ENCODE measurements at regions not wholly inside any gene's neighbourhood (a gene's known extent, or its start where the extent isn't known, plus 50 kb on each side); places are given as distances from the start of the nearest gene placed in this dataset.

- in situ Hi-C loops (cut with HindIII; ENCODE audit: low sequenced_read_pairs) = no loop called here
- no peak for DNase-seq (ENCODE audit: low spot score)
Observed at GRCh38 chr12:126061777-126062176, 996.5 kb downstream of the AACS start.

GRCh38 chr12:126064028-126064427, 998.8 kb downstream of the AACS start:
- in situ Hi-C loops (cut with HindIII; ENCODE audit: low sequenced_read_pairs) = no loop called here
- DNase-seq (ENCODE audit: low spot score) = no peak

- in situ Hi-C loops (cut with HindIII; ENCODE audit: low sequenced_read_pairs) = no loop called here
Observed at GRCh38 chr12:126067626-126068329, 1002.5 kb downstream of the AACS start.

GRCh38 chr12:126069549-126070165, 1004.4 kb downstream of the AACS start:
- peak; percentile 4 for DNase-seq (ENCODE audit: low spot score)
- in situ Hi-C loops (cut with HindIII; ENCODE audit: low sequenced_read_pairs) = no loop called here

More at GRCh38 chr12:126067626-126068329, 1002.5 kb downstream of the AACS start:
- DNase-seq (ENCODE audit: low spot score) = no peak

- in situ Hi-C loops (cut with HindIII; ENCODE audit: low sequenced_read_pairs) = no loop called here
- DNase-seq (ENCODE audit: low spot score) = no peak
Observed at GRCh38 chr12:126076515-126076914, 1011.3 kb downstream of the AACS start.

GRCh38 chr12:126083926-126084325, 1018.7 kb downstream of the AACS start:
- DNase-seq (ENCODE audit: low spot score) = no peak
- in situ Hi-C loops (cut with HindIII; ENCODE audit: low sequenced_read_pairs) = no loop called here

GRCh38 chr12:126084480-126084879, 1019.2 kb downstream of the AACS start:
- in situ Hi-C loops (cut with HindIII; ENCODE audit: low sequenced_read_pairs) = no loop called here
- DNase-seq (ENCODE audit: low spot score) = no peak

GRCh38 chr12:126086242-126086641, 1021.0 kb downstream of the AACS start:
- in situ Hi-C loops (cut with HindIII; ENCODE audit: low sequenced_read_pairs) = no loop called here
- DNase-seq (ENCODE audit: low spot score) = no peak

GRCh38 chr12:126087692-126088091, 1022.5 kb downstream of the AACS start:
- no peak for DNase-seq (ENCODE audit: low spot score)
- in situ Hi-C loops (cut with HindIII; ENCODE audit: low sequenced_read_pairs) = no loop called here

GRCh38 chr12:126093908-126094307, 1028.7 kb downstream of the AACS start:
- DNase-seq (ENCODE audit: low spot score) = no peak
- in situ Hi-C loops (cut with HindIII; ENCODE audit: low sequenced_read_pairs) = no loop called here

GRCh38 chr12:126095748-126096510, 1030.7 kb downstream of the AACS start:
- in situ Hi-C loops (cut with HindIII; ENCODE audit: low sequenced_read_pairs) = no loop called here

GRCh38 chr12:126106706-126107105, 1041.5 kb downstream of the AACS start:
- no peak for DNase-seq (ENCODE audit: low spot score)
- in situ Hi-C loops (cut with HindIII; ENCODE audit: low sequenced_read_pairs) = no loop called here

More at GRCh38 chr12:126095748-126096510, 1030.7 kb downstream of the AACS start:
- no peak for DNase-seq (ENCODE audit: low spot score)

- no peak for DNase-seq (ENCODE audit: low spot score)
- in situ Hi-C loops (cut with HindIII; ENCODE audit: low sequenced_read_pairs) = no loop called here
Observed at GRCh38 chr12:126107659-126108058, 1042.4 kb downstream of the AACS start.

GRCh38 chr12:126108247-126108646, 1043.0 kb downstream of the AACS start:
- no peak for DNase-seq (ENCODE audit: low spot score)
- in situ Hi-C loops (cut with HindIII; ENCODE audit: low sequenced_read_pairs) = no loop called here

- no peak for DNase-seq (ENCODE audit: low spot score)
- in situ Hi-C loops (cut with HindIII; ENCODE audit: low sequenced_read_pairs) = no loop called here
Observed at GRCh38 chr12:126112141-126112540, 1046.9 kb downstream of the AACS start.

GRCh38 chr12:126112849-126113248, 1047.6 kb downstream of the AACS start:
- no peak for DNase-seq (ENCODE audit: low spot score)
- in situ Hi-C loops (cut with HindIII; ENCODE audit: low sequenced_read_pairs) = no loop called here

GRCh38 chr12:126114441-126114840, 1049.2 kb downstream of the AACS start:
- in situ Hi-C loops (cut with HindIII; ENCODE audit: low sequenced_read_pairs) = no loop called here
- no peak for DNase-seq (ENCODE audit: low spot score)

GRCh38 chr12:126117502-126117901, 1052.3 kb downstream of the AACS start:
- in situ Hi-C loops (cut with HindIII; ENCODE audit: low sequenced_read_pairs) = no loop called here
- DNase-seq (ENCODE audit: low spot score) = no peak

GRCh38 chr12:126139355-126139754, 1074.1 kb downstream of the AACS start:
- no peak for DNase-seq (ENCODE audit: low spot score)
- in situ Hi-C loops (cut with HindIII; ENCODE audit: low sequenced_read_pairs) = no loop called here

- DNase-seq (ENCODE audit: low spot score) = no peak
- in situ Hi-C loops (cut with HindIII; ENCODE audit: low sequenced_read_pairs) = no loop called here
Observed at GRCh38 chr12:126144603-126145002, 1079.4 kb downstream of the AACS start.

Data from G401 (cell line).